ENCODE measurements at regions not wholly inside any gene's neighbourhood (a gene's known extent, or its start where the extent isn't known, plus 50 kb on each side); places are given as distances from the start of the nearest gene placed in this dataset.
A peak's percentile ranks its signal among the peaks of the same experiment; 100 is the strongest.

DNA sequence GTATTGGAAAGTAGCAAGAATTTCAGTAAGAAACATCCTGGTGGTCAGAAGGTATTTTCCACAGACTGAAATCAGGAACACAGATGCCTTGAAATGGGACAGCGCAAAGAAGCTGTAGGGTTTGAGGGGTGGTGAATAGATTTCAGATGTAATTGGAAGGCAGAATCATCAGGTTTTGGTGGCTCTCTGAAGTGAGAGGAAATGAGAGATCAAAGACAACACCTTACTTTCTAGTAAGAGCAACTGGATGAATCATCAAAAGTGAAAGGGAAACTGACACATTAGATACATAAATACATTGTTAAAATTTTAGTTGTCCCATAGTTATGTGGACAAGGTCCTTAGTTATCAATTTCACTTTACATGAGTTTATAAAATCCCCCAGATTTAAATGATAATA lies 188.2 kb upstream of the SLC27A6 start:
- no peak for DNase-seq (ENCODE audit: low read depth)
- H3K4me3 ChIP-seq (ENCODE audit: low read length), result no peak overlapping the region
- TF ChIP-seq, protein P1, sequence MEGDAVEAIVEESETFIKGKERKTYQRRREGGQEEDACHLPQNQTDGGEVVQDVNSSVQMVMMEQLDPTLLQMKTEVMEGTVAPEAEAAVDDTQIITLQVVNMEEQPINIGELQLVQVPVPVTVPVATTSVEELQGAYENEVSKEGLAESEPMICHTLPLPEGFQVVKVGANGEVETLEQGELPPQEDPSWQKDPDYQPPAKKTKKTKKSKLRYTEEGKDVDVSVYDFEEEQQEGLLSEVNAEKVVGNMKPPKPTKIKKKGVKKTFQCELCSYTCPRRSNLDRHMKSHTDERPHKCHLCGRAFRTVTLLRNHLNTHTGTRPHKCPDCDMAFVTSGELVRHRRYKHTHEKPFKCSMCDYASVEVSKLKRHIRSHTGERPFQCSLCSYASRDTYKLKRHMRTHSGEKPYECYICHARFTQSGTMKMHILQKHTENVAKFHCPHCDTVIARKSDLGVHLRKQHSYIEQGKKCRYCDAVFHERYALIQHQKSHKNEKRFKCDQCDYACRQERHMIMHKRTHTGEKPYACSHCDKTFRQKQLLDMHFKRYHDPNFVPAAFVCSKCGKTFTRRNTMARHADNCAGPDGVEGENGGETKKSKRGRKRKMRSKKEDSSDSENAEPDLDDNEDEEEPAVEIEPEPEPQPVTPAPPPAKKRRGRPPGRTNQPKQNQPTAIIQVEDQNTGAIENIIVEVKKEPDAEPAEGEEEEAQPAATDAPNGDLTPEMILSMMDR (conservative IDR thresholded peaks at IDR 0.05; ENCODE audit: low read depth, low read length), result no peak

DNA sequence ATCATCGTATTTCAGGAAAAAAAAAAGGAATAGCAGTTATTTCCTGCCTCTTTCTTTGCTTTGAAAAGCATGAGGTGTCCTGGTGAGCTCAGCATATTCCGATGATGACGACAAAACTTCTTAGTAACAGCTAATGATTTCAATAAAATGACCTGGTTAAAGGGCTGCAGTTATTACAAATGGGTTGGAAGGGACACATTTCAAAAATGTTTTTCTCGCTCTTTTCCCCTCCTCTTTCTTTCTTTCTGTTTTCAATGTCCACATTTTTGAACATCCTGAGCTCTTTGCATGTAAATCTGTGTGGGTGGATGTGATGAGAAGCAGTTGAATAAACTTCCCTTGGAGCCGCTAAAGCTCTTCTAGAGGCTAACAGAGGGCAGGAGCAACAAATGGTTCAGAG lies 186.8 kb upstream of the SLC27A6 start:
- no peak for DNase-seq (ENCODE audit: low read depth)
- TF ChIP-seq, protein P1 (conservative IDR thresholded peaks at IDR 0.05; ENCODE audit: low read depth, low read length), result no peak
- no peak overlapping the region for H3K4me3 ChIP-seq (ENCODE audit: low read length)

DNA sequence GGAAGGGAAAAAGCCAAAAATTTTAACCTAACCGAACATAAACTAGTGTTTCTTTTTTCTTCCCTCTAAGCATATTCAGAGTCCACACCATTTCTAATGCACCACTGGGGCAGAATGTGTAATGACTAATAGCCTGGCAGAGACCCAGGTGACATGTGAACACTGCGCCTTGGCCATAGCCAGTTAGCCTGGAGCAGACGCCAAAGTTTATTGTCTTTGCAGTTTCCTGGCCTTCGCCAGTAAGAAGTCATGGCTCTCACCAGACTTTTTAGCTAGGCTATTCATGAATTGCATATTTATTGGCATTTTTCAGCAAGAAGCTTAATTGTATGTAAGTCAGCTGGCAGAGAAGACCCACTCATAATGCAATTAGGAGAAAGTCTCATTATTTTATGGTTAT lies 182.8 kb upstream of the SLC27A6 start:
- TF ChIP-seq, protein P1 (conservative IDR thresholded peaks at IDR 0.05; ENCODE audit: low read depth, low read length), result no peak
- DNase-seq (ENCODE audit: low read depth), result peak; percentile 90
- H3K4me3 ChIP-seq (ENCODE audit: low read length), result no peak overlapping the region

DNA sequence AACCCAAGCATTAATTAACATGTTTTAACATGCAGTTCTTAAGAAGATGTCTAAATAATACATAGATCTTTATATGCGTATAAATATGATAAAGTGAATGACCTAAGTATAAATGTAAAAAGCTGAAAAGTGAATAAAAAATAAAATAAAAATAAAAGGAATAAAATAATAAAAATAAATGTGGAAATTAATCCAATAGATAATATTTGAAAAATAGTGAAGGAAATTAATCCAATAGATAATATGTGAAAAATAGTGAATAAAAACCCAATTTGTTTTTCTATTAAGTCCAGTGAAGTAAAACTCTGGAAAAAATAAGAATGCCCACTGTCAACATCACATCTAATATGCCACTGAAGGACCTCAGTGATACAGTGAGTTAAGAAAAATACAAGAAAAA lies 180.6 kb upstream of the SLC27A6 start:
- H3K4me3 ChIP-seq (ENCODE audit: low read length), result no peak overlapping the region
- DNase-seq (ENCODE audit: low read depth), result no peak
- TF ChIP-seq, protein P1 (conservative IDR thresholded peaks at IDR 0.05; ENCODE audit: low read depth, low read length), result no peak

DNA sequence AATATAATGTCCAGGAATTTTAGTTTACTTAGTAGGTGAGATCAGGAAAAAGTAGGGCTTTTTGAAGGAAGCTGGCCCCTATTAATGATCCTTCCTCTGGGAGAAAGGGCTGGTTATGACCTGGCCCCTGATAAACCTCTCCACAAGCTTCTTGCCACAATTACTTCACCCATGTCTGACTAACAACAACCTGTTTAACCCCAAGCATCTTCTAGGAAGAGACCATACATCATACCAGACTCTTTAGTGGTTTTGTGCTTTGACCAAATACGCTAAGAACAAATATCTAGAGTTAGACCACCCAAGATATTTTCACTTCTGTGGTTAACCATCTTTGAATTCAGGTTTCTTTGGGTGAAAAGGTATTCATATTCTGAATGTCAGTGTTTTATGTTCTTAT lies 174.0 kb upstream of the SLC27A6 start:
- DNase-seq (ENCODE audit: low read depth), result no peak
- H3K4me3 ChIP-seq (ENCODE audit: low read length), result no peak overlapping the region
- TF ChIP-seq, protein P1 (conservative IDR thresholded peaks at IDR 0.05; ENCODE audit: low read depth, low read length), result no peak

DNA sequence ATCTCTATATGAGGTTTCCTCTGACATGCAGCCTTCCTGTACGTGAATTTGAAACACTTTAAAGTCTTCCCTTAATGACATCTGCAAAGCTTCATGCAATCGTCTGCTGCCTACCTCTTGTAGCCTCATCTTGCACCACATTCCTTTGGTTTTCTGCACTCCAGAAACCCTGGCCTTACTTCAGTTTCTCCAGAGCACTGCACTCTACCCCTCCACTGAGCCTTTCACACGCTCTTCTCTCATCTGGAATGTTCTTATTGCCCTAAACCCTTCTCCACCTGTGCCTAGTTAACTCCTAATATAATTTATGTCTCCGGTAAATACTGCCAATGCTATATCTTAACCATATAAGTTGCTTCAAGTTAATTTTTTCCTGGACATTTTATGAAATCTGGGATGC lies 168.8 kb upstream of the SLC27A6 start:
- H3K4me3 ChIP-seq (ENCODE audit: low read length), result no peak overlapping the region

DNA sequence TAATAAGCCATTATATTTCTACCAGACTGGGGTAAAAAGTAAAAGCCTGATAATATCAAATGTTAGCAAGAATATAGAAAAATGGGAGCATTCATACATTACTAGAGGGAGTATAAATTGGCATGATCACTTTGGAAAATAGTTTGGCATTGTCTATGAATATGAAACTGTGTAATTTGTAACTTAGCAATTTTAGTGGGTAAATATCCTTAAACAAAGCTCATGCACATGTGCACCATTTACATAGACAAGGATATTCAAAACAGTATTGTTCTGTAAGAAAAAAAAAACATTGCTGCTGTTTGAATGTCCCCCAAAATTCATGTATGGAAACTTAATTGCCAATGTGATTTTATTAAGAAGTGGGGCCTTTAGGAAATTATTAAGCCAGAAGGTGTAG lies 166.4 kb upstream of the SLC27A6 start:
- TF ChIP-seq, protein P1 (conservative IDR thresholded peaks at IDR 0.05; ENCODE audit: low read depth, low read length), result no peak
- H3K4me3 ChIP-seq (ENCODE audit: low read length), result no peak overlapping the region
- DNase-seq (ENCODE audit: low read depth), result no peak

More for the DNA sequence above, 168.8 kb upstream of the SLC27A6 start:
- TF ChIP-seq, protein P1 (conservative IDR thresholded peaks at IDR 0.05; ENCODE audit: low read depth, low read length), result no peak
- DNase-seq (ENCODE audit: low read depth), result no peak

Data from retinal pigment epithelial cell (primary cell).